Astrocyte of the cerebellum (primary cell): ENCODE measurements at regions not wholly inside any gene's neighbourhood (a gene's known extent, or its start where the extent isn't known, plus 50 kb on each side); places are given as distances from the start of the nearest gene placed in this dataset.
A peak's percentile ranks its signal among the peaks of the same experiment; 100 is the strongest.

Experiments used
- DNase-seq: peaks from one replicate; pipeline ENCODE4 v3.0.0-alpha.2; 2011; ENCODE audit warnings: low read depth
- H3K4me3 ChIP-seq: 2 replicates; pipeline ENCODE4 v1.5.1; 2011; ENCODE audit warnings: mild to moderate bottlenecking, low read depth, low read length, moderate library complexity
- in situ Hi-C: cut with HindIII; loops from 2 replicates; pipeline ENCODE4 v1.10.0; 2017; ENCODE audit warnings: low sequenced_read_pairs
- TF ChIP-seq, protein P1 (sequence below): IDR thresholded peaks from 2 replicates; pipeline ENCODE4 v1.5.1; 2012; ENCODE audit warnings: low read length, low read depth, moderate library complexity, mild to moderate bottlenecking; ENCODE audit errors: missing control alignments

DNA sequence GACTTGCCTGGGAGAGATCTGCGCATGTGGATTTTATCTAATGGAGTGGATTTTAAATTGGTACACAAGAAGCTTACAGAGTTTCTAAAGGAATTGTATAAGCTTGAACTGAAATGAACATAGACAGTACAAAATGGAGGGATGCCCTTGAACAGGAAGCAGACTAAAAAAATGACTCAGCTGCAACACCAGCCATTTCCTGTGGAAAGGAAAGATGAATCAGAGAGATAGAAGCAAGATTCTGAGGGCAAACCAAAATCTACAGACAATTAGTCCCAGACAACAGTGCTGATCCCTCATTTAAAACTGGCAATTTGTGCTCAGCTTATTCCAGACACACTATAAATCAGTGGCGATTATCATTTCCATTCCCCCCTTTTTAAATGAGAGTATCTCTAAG, 114.6 kb upstream of the TCF21 start:
- in situ Hi-C loops: no loop called here
- no peak for DNase-seq
- TF ChIP-seq, protein P1, sequence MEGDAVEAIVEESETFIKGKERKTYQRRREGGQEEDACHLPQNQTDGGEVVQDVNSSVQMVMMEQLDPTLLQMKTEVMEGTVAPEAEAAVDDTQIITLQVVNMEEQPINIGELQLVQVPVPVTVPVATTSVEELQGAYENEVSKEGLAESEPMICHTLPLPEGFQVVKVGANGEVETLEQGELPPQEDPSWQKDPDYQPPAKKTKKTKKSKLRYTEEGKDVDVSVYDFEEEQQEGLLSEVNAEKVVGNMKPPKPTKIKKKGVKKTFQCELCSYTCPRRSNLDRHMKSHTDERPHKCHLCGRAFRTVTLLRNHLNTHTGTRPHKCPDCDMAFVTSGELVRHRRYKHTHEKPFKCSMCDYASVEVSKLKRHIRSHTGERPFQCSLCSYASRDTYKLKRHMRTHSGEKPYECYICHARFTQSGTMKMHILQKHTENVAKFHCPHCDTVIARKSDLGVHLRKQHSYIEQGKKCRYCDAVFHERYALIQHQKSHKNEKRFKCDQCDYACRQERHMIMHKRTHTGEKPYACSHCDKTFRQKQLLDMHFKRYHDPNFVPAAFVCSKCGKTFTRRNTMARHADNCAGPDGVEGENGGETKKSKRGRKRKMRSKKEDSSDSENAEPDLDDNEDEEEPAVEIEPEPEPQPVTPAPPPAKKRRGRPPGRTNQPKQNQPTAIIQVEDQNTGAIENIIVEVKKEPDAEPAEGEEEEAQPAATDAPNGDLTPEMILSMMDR: no peak
- no peak overlapping the region for H3K4me3 ChIP-seq

DNA sequence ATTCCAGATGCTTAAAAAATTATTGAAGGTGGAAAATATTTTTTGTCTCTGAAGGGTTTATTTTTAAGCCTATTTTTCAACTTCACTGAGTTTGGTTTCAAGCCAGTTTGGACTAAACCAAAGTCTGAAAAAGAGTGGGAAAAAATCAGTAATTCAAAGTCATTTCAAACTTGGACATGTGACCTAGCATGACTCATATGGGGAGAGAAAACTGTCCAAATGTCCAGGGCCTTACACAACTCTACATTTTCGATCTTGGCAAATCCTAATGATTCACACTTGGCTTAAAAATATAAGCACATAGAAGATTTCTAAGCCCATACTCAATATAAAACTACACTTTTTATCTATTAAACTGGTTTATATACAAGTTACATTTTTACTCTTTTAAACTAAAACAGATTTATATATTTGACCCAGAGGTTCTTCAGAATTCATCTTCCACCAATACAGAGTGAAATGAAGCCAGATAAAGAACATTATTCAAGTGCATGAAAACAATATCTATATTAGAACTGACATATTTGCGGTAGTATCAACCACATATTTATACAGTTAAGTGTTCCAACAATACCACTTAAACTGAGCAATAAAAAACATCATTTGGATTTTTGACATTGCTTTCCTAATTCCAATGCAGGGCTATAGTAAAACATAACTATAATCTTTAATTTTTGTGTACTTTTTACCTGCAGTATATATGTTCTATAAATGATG, 110.3 kb upstream of the TCF21 start:
- TF ChIP-seq, protein P1: no peak
- H3K4me3 ChIP-seq: no peak overlapping the region
- peak; percentile 39 for DNase-seq
- in situ Hi-C loops: no loop called here

DNA sequence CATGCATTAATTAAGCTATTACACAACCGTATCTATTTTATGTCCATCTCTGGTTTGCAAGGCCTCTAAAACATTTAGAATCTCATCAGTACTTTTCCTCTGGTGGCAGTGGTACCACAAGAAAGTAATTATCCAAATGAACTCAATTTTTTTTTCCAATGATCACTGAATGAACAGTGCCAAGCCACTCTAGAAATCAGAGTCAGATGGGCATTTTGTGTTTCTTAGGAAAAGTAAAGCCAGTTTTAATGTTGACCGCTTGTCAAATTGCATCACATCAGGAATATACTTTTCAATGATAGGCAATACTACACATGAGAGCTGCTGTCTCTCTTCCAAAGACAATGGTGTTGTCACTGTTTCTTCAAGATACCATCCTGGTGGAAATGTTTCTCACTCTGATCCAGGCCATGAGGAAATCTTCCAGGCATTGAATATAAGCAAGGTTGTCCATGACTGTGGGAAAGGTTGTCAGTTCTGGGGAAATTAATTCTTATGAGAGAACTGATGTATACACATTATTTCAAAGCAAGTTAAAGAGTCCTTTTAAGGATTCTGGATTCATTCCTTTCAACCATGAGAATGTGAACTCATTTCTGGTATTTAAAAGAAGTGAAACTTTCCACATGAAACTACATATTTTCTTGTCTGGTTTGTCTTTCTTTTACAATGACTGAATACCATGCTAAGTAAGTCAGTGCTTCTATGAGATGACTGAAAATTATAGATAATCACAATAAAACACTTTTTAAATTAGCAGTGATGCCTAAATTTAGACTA, 108.8 kb upstream of the TCF21 start:
- TF ChIP-seq, protein P1: no peak
- in situ Hi-C loops: no loop called here

DNA sequence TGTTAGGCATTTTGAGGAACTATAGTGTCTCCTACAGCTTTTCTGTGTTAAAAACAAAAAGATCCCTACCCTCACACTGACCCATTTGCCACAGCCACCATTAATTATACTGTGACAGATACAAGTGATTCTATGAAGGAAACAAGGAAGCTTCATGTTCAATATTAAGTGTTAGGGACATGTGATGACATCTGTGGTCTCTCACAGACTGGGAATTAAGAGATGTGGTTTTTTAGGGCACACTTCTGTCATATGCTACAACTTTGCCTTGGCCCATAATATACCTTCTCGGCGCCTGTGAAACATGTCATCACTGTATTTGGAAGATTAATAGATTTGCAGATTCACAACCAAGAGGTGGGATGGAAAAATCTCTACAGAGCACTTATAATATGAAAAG, 102.9 kb upstream of the TCF21 start:
- in situ Hi-C loops: no loop called here
- DNase-seq: no peak
- TF ChIP-seq, protein P1: no peak
- no peak overlapping the region for H3K4me3 ChIP-seq

More for the DNA sequence above, 108.8 kb upstream of the TCF21 start:
- no peak overlapping the region for H3K4me3 ChIP-seq
- no peak for DNase-seq

DNA sequence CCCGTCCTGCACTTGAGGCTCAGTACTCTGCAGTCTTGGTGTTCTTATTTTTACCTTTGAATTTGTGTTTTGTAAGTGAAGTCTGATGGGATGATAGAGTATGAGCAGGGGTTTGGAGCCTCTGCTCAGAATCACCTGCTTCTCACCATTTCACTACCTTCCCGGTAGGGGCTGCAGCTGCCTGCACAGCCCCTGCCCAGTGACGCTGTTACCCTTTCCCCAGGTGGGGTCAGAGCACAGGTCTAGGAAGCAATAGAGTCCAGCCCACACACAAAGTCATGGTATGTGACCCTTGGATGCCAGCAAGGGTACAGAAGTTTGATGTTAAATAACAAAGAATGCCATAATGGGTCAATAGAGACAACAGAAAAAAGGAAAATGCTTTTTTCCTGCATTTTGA, 101.8 kb upstream of the TCF21 start:
- no peak for DNase-seq
- no peak overlapping the region for H3K4me3 ChIP-seq
- in situ Hi-C loops: no loop called here
- TF ChIP-seq, protein P1: no peak

DNA sequence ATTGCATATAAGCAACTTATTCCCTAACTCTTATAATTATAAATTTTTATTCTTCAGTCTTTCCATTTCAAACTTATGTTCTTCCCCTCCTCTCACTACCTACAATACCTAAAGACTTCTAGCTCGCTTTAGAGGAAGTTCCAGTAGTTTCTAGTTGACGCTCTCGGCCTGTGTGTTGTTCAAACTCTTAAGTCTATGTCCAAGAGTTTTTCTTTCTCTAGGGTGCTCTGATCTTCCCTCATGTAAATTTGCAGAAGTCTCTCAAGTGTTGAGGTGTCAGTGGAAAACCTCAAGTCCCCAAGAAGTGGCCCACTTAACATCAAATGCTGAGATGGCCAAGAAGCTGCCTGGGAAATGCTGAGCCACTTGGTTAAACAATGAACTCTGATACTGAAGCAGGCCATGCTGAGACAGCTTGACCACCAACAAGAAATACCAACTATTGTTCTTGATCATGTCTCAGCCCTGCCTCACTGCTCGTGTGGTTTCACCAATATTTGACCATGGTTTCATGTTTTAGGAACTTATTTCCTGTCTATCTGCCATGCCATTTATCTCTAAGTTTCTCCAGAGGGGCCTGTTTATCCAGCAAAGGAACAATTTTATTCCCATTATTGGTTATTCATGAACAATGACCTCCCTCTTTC, 100.9 kb upstream of the TCF21 start:
- H3K4me3 ChIP-seq: no peak overlapping the region
- TF ChIP-seq, protein P1: no peak
- in situ Hi-C loops: no loop called here
- no peak for DNase-seq
